ENCODE measurements at regions not wholly inside any gene's neighbourhood (a gene's known extent, or its start where the extent isn't known, plus 50 kb on each side); places are given as distances from the start of the nearest gene placed in this dataset.
"Not testable (repeated sequence)": the region's sequence is repeated elsewhere in the genome, so short reads cannot be mapped to it uniquely, and the experiment has no call there.

GRCh38 chr19:28546148-28546685 lies 666.7 kb downstream of the UQCRFS1 start:
- TF ChIP-seq CTCF (IDR thresholded peaks at IDR 0.05) (no peak), POLR2A (IDR thresholded peaks at IDR 0.05) (no peak), EP300 (IDR thresholded peaks at IDR 0.05) (no peak)
- no peak for DNase-seq
- Histone ChIP-seq H3K4me1 (ENCODE audit: insufficient read depth) (no peaks in the 10 kb centered on the region), H3K36me3 (no peaks in the 10 kb centered on the region), H3K9me3 (no peaks in the 10 kb centered on the region), H3K27me3 (no peaks in the 10 kb centered on the region), H3K4me3 (no peak overlapping the region), H3K27ac (no peak overlapping the region)
- intact Hi-C loops (cut with DNase I): no loop called here
- 68 to 79% (median 69%) methylated on average over 10 of the region's 10 CpGs for WGBS, 3 donors

GRCh38 chr19:28545397-28545796 lies 667.6 kb downstream of the UQCRFS1 start:
- H3K36me3 ChIP-seq; DNase-seq; H3K9me3 ChIP-seq; H3K27ac ChIP-seq; H3K4me1 ChIP-seq (ENCODE audit: insufficient read depth); intact Hi-C loops (cut with DNase I); H3K4me3 ChIP-seq; H3K27me3 ChIP-seq: not testable (repeated sequence)
- WGBS, 3 donors: 81 to 83% (median 83%) methylated on average over 7 of the region's 7 CpGs

- TF ChIP-seq POLR2A (IDR thresholded peaks at IDR 0.05) (no peak), EP300 (IDR thresholded peaks at IDR 0.05) (no peak), CTCF (IDR thresholded peaks at IDR 0.05) (no peak)
- Histone ChIP-seq H3K27ac (no peak overlapping the region), H3K4me1 (ENCODE audit: insufficient read depth) (no peaks in the 10 kb centered on the region), H3K4me3 (no peak overlapping the region), H3K27me3 (no peaks in the 10 kb centered on the region), H3K9me3 (no peaks in the 10 kb centered on the region), H3K36me3 (no peaks in the 10 kb centered on the region)
- intact Hi-C loops (cut with DNase I): no loop called here
- no peak for DNase-seq
- 86 to 95% (median 88%) methylated on average over 2 of the region's 2 CpGs for WGBS, 3 donors
Measured at GRCh38 chr19:28544451-28545261, 668.3 kb downstream of the UQCRFS1 start.

- no peaks in the 10 kb centered on the region for H3K9me3 ChIP-seq
- 69 to 80% (median 73%) methylated on average over 5 of the region's 5 CpGs for WGBS, 3 donors
- no peaks in the 10 kb centered on the region for H3K36me3 ChIP-seq
Measured at GRCh38 chr19:28543244-28543776, 669.6 kb downstream of the UQCRFS1 start.

More at GRCh38 chr19:28543244-28543776, 669.6 kb downstream of the UQCRFS1 start:
- no peak for DNase-seq
- H3K27me3 ChIP-seq: no peaks in the 10 kb centered on the region
- no peak overlapping the region for H3K4me3 ChIP-seq
- intact Hi-C loops (cut with DNase I): no loop called here
- no peak overlapping the region for H3K27ac ChIP-seq
- TF ChIP-seq EP300 (IDR thresholded peaks at IDR 0.05) (no peak), POLR2A (IDR thresholded peaks at IDR 0.05) (no peak), CTCF (IDR thresholded peaks at IDR 0.05) (no peak)
- H3K4me1 ChIP-seq (ENCODE audit: insufficient read depth): no peaks in the 10 kb centered on the region
